Umbilical cord (tissue), 1 donor: ENCODE measurements at regions not wholly inside any gene's neighbourhood (a gene's known extent, or its start where the extent isn't known, plus 50 kb on each side); places are given as distances from the start of the nearest gene placed in this dataset.
"Not testable (repeated sequence)": the region's sequence is repeated elsewhere in the genome, so short reads cannot be mapped to it uniquely, and the experiment has no call there.

Source experiments
- DNase-seq: peaks from one replicate; pipeline ENCODE4 v3.0.0-alpha.2; 2015; ENCODE audit warnings: low spot score

- peak; percentile 77 for DNase-seq
These were observed 190.6 kb downstream of the MAT2B start for GRCh38 chr5:163695830-163696578.

DNA sequence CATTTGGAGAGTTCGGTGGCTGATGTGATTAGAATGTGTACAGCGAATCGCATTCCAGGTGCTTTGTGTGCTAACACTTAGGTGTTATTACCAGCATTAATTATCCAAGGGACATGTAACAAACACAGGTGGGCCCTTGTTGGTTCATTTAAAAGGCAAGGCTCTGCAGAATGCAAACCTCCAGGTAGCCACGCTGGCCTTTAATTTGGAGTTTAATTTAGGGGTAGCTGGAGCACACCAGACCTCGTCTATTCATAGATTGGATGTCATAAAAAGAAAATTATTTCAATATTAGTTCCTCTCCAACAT is 191.1 kb downstream of the MAT2B start:
- no peak for DNase-seq

DNA sequence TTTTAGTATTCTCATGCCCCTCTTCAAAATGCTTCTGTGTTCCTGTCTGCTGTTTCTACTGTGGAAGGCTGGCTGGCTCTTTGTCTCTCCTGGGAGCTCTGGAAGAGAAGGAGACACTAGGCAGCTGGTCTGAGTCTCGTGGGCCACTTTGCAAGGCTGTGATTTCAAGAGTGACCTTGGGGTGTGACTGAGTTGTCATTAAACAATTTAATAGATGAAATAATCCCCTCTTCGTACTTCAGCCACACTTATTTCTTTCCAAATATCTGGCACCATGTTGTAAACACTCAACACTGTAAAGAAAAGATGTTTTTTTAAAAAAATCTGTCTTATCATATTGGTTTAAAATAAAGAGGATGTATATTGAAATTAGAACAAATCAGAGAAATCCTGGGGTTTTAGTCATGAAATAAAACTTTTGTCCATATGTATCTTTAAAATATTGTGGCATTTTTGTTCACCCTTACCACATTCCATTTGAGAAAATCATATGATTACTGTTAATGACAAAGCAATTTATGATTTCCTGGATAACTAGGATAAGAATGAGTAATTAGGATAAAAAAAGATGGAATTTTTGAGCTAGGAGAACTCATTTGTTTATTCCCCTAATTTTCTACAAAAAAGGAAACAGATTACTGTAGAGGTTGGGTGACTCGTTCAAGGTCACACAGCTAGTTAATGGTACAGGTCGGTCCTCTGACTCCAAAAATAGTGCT is 200.8 kb downstream of the MAT2B start:
- DNase-seq, result no peak

DNA sequence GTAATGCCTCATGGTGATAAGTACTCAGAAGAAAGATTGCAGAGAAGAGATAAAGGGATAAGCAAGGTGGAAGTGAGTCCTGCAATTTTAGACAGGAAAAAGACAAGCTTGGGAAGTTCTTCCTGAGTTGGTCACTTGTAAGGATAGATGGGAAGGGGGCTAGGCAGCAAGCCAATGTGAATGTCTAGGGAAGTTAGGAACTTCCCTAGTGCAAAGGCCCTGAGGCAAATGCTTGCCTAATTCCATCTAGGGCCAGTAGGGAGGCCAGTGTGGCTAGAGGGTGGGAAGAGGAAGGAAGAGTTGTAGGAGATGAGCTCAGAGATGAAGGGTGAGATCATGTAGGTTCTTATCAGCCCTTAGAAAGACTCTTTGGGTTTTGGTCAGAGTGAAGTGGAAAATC is 206.6 kb downstream of the MAT2B start:
- DNase-seq, result no peak

DNA sequence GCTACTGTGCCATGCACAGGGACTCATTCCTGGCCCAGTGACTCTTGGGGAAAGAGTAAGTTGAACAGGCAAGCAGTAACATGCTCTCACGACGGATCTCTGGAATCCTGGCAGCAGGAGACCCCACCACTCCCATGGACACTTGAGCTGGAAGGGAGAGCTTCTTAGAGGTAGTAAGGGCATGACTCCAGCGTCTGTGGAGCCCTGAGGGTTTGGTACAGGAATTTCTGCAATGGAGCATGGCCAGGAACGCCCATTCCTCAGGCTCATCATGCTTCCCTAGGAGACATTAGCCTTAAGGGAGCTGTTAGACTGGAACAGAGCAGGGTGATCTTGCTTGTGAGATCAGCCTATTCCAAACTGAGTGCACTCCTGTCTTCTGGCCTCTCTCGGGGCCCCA is 212.9 kb downstream of the MAT2B start:
- DNase-seq, result no peak

GRCh38 chr5:163724305-163724704 is 218.9 kb downstream of the MAT2B start:
- no peak for DNase-seq

DNA sequence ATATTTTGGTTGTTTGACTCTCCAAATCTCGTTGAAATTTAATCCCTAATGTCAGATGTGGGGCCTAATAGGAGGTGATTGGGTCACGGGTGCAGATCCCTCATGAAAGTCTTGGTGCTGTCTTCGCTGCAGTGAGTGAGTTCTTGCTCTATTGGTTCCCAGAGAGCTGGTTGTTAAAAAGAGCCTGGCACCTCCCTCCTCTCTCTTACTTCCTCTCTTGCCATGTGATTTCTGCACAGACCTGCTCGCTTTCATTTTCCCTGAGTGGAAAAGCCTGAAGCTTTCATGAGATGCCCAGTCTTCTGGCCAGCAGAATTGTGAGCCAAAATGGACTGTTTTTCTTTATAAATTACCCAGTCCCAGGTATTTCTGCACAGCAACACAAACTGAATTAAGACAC is 221.6 kb downstream of the MAT2B start:
- no peak for DNase-seq

GRCh38 chr5:163730206-163730756 is 224.9 kb downstream of the MAT2B start:
- no peak for DNase-seq

DNA sequence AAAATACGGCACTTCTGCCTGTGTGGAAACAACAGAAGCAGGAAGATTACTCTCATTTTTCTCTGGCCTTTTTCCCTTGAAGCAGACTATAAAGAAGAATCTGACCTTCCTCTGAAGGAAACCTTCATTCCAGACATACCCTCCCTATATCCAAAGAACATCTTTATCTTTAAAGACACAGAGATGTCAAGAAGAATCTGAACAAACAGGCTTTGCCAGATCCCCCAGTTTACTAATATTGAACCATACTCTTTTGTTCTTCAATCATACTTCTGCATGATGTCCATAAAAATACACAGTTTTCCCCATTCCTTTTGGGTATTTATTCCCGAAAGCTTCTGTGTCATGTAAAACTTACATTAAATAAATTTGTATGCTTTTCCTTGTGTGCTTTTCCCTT is 225.8 kb downstream of the MAT2B start:
- no peak for DNase-seq

DNA sequence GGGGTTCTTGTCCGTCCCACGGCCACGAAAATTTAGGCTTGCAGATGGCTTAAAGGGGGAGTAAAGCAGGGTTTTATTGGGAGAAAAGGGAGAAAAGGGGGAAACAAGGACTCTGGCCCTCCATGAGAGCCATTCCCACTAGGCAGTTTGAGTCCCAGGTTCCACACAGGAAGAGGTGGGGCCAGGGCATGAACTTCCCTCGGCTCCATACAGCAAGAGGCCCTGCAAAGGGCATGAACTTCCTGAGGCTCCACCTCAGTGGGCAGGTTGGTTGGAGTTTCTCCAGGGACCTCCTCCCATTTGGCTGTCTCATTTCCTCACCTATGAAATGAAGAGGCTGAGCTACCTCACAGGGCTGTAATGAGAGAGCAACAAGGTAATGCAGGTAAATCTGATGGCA is 229.7 kb downstream of the MAT2B start:
- no peak for DNase-seq

DNA sequence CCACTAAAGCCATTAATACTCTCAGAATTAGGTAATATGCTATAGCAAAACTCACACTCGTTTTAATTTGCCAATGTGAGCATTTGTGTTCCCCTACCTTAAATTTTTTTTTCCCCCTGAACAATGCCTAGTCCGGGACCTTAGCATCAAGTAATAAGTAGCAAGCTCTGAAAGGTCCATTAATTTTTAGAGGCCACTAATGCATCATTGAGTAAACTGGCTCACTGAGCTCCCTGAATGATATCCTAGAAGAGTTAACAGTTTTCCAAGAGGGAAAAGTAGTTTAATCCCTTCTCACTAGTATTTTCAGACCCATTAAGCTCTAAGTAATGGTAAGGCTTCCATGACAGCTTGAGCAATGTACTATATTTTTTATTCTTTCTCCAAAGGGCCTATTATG is 242.2 kb downstream of the MAT2B start:
- no peak for DNase-seq

- no peak for DNase-seq
These were observed 243.5 kb downstream of the MAT2B start for GRCh38 chr5:163748934-163749333.

- DNase-seq, result not testable (repeated sequence)
These were observed 245.0 kb downstream of the MAT2B start for GRCh38 chr5:163750415-163750814.

- no peak for DNase-seq
These were observed 250.1 kb downstream of the MAT2B start for GRCh38 chr5:163755505-163755904.

DNA sequence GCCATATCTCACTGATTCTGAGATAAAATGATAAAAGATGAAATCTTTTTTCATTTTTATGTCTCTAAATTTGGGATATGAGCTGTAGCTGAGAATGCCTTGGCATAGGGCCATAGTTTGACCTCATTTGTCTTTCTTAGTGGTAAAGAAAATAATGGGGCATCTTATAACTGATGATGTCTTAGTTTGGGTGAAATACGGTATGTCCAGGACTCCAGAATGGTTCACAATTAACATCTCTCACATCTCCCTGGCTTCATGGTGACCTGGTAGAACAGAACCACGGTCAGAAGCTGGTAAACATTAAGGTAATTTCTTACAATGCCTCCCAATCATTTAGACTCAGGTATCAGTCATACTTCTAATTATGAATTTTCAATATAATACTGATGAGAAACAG is 250.8 kb downstream of the MAT2B start:
- DNase-seq, result no peak

- DNase-seq, result no peak
These were observed 251.9 kb downstream of the MAT2B start for GRCh38 chr5:163757344-163757743.

- DNase-seq, result no peak
These were observed 252.9 kb downstream of the MAT2B start for GRCh38 chr5:163758283-163758711.

DNA sequence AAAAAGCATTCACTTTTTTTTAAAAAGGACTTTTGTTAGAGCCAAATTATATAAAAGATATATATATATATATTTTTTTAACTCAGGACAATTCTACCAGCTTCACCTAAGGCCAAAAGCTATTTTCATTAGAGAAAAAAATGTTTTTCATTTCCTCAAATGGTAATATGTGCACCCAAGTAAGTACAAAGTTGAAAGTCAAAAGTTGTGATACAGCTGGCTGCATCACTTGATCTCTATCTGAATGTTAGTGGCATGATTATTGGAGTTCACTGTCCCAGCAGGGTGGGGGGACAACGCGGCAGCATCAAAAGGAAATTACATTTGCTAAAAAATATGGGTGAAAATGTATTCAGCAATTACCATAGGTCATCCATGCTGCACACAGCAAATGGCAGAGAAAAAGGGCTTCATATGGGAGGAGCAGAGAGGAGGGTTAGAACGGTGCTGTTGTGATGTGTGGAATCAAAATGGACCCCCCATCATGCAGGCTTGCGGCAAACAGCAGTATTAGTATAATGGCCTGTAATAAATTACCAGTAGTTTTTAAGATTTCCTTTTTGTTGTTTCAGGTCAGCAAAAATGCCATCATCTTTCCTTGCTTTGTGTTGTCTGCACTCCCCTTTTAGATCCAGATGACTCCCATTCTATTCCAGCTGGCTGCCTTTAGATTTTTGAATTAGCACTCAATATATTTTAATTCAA is 253.7 kb downstream of the MAT2B start:
- DNase-seq, result no peak

DNA sequence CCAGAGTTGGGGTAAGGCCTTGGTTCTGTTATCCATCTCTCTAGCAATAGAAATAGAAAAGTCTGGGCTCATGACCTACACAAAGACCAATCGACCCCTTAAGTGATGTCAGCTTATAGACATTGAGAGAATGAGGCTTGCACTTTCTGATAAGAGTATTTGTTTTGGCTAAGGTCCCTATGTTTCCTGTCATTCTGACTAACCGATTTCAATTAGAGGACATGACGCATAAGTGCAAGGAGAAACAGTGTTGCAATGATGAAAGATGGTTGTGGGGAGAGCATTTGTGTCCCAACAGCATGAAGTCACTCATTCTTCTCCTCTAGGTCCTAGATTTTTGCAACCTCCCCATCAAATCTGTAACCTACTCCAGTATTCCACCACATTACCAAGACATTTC is 255.1 kb downstream of the MAT2B start:
- peak; percentile 52 for DNase-seq

- no peak for DNase-seq
These were observed 261.7 kb downstream of the MAT2B start for GRCh38 chr5:163766936-163767670.

DNA sequence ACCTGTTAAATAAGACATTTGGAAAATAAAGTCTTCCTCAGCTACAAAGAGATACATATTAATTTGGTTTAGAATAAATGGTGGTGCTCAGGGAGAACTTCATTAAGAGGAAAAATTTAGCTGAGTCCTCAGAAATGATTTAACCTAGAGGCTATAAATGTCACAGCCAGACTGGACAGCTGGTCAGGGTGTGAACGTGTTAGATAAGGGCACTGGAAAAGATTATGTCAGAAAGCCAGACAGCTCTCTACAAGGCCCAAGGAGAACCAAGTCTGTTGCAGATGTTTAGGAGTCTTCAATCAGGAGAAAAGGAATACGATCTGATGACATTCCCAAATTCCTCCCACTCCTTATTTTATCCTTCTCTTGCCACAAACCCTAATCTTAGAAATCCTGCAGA is 265.2 kb downstream of the MAT2B start:
- DNase-seq, result no peak

DNA sequence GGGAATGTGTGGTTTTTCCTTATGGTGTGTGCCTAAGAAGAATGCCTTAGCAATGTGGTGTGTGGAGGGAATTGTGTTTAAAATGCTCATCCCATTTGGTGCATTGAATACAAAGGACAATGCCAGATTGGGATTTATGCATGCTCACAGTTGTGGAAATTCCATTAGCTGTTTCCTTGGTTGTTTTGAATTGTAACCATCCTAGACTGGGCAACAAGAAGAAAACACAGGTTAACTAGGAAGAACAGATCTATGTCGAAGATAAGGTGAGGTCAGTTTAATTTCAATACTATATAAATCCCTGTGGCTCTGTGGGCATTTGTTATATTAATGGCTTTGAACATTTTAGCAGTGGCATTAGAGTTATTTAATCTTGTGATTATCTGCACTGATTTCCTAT is 266.8 kb downstream of the MAT2B start:
- no peak for DNase-seq
